Upper lobe of left lung (tissue), 6 donors: ENCODE measurements at regions not wholly inside any gene's neighbourhood (a gene's known extent, or its start where the extent isn't known, plus 50 kb on each side); places are given as distances from the start of the nearest gene placed in this dataset.

Source experiments
- ATAC-seq, 2 donors: fragments of 200-7000 bp; cut with Tn5 transposase; one replicate each; pipeline ENCODE4 v1.9.1; 2022; ENCODE audit warnings: mild to moderate bottlenecking in 2 of 2, moderate library complexity in 2 of 2; ENCODE audit not compliant: low FRiP score in 2 of 2
- DNase-seq, 2 donors: peaks; one replicate each; pipeline ENCODE4 v3.0.0-alpha.2; 2019 to 2020
- H3K27ac ChIP-seq, 4 donors: fragments of 200-600 bp; sonication (generic); one replicate each; pipeline ENCODE4 v1.5.1; 2016 to 2019
- H3K27me3 ChIP-seq, 4 donors: fragments of 200-600 bp; sonication (generic); one replicate each; pipeline ENCODE4 v1.5.1; 2017 to 2019
- H3K36me3 ChIP-seq, 4 donors: fragments of 200-600 bp; sonication (generic); one replicate each; pipeline ENCODE4 v1.5.1; 2016 to 2019
- H3K4me1 ChIP-seq, 4 donors: fragments of 200-600 bp; sonication (generic); one replicate each; pipeline ENCODE4 v1.5.1; 2018 to 2019
- H3K4me3 ChIP-seq, 4 donors: fragments of 200-600 bp; sonication (generic); one replicate each; pipeline ENCODE4 v1.5.1; 2017 to 2019; ENCODE audit warnings: mild to moderate bottlenecking in 2 of 4, moderate library complexity in 1 of 4
- H3K9me3 ChIP-seq, 4 donors: fragments of 200-600 bp; sonication (generic); one replicate each; pipeline ENCODE4 v1.5.1; 2018 to 2019
- CTCF ChIP-seq, 6 experiments: fragments of 450-650 bp in 4 of 6; fragments of 200-600 bp in 2 of 6; sonication (generic) in 2 of 6; IDR thresholded peaks; one replicate each; pipeline ENCODE4 v1.5.1; 2016 to 2019; ENCODE audit warnings: antibody characterized with exemption in 6 of 6
- EP300 ChIP-seq, 4 donors: sonication (generic); formaldehyde crosslinking; IDR thresholded peaks; one replicate each; pipeline ENCODE4 v1.5.1; 2017; ENCODE audit warnings: antibody characterized with exemption in 4 of 4, control low read depth in 2 of 4
- POLR2A ChIP-seq, 4 donors: fragments of 450-650 bp; IDR thresholded peaks; one replicate each; pipeline ENCODE4 v1.5.1; 2016 to 2017; ENCODE audit warnings: antibody characterized with exemption in 4 of 4, mild to moderate bottlenecking in 2 of 4
- POLR2AphosphoS5 ChIP-seq, 2 donors: sonication (generic); formaldehyde crosslinking; IDR thresholded peaks; one replicate each; pipeline ENCODE4 v1.5.1; 2017; ENCODE audit warnings: antibody characterized with exemption in 2 of 2
- WGBS, 2 donors: methylation state at CpG; one replicate each; pipeline ENCODE4 v1.1.5; 2017 to 2018; 5-methylcytosine and 5-hydroxymethylcytosine counted together
- donor health status: DM: no; HTN: no; CAD: no; lungs with moderate emphysema.
- donor health status: DM: no; HTN: yes; CAD: no; lungs with severe emphysema.

DNA sequence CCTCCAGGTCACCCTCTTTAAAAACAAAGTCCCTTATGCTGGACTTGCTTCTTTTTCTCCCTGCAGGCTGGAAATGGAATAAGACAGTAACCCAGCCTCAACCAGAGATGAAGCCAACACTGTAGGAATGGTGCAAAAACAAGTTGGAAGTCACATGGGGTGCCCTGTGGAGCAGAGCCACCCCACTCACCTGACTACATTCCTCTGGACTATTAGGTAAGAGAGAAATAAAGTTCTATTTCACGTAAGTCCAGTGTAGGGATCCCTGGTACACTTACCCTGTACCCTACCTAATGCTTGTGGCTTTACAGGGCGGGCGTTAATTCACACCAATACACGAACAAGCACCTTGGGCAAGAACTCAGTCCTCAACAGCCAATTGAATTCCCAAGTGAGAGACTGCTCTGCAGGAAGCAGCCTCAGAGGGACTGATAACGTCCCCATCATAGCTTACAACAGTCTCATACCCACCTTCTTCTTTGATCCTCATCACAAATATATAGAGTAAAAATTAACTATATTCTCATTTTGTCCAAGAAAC lies 112.5 kb upstream of the FGGY start:
- Histone ChIP-seq H3K4me1 (no peaks in the 10 kb centered on the region), H3K36me3 (no peaks in the 10 kb centered on the region), H3K27me3 (no peaks in the 10 kb centered on the region), H3K9me3 (no peaks in the 10 kb centered on the region), H3K4me3 (no peak overlapping the region), H3K27ac (no peak overlapping the region)
- no peak for TF ChIP-seq EP300 (IDR thresholded peaks at IDR 0.05)
- no peak for TF ChIP-seq POLR2A (IDR thresholded peaks at IDR 0.05)
- no peak for TF ChIP-seq CTCF (IDR thresholded peaks at IDR 0.05)
- TF ChIP-seq POLR2AphosphoS5 (IDR thresholded peaks at IDR 0.05), result no peak
- 65 to 68% methylated on average over 5 of the region's 5 CpGs for WGBS, 2 donors
- DNase-seq (no peak), ATAC-seq (no peak)

- Histone ChIP-seq H3K4me3 (no peak overlapping the region), H3K36me3 (no peaks in the 10 kb centered on the region), H3K9me3 (no peaks in the 10 kb centered on the region), H3K27me3 (no peaks in the 10 kb centered on the region), H3K4me1 (no peaks in the 10 kb centered on the region), H3K27ac (no peak overlapping the region)
- DNase-seq, result no peak
- ATAC-seq, result no peak
- WGBS, 2 donors, result 96 to 97% methylated on average over 4 of the region's 4 CpGs
- TF ChIP-seq CTCF (IDR thresholded peaks at IDR 0.05) (no peak), POLR2AphosphoS5 (IDR thresholded peaks at IDR 0.05) (no peak), POLR2A (IDR thresholded peaks at IDR 0.05) (no peak), EP300 (IDR thresholded peaks at IDR 0.05) (no peak)
Measured at GRCh38 chr1:59185163-59185860, 111.6 kb upstream of the FGGY start.

DNA sequence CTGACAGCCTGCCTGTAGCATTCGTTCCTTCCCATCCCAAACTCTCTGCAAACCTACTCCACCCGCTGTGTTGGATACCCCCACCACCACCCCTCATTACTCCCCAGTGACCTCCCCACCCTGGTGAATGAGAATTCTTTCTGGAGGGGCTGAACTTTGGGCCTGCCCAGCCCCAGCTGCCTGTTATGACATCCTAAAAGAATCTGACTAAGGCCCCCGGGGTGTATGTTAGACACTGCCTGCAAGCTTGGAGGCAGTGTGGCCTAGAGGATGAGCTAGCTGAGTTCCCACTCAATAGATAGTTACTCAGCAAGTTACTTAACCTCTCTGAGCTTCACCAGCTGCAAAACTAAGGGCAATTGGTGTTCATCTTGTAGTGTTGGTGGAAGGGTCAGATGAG lies 110.2 kb upstream of the FGGY start:
- Histone ChIP-seq H3K36me3 (no peaks in the 10 kb centered on the region), H3K4me1 (no peaks in the 10 kb centered on the region), H3K9me3 (no peaks in the 10 kb centered on the region), H3K27ac (no peak overlapping the region), H3K4me3 (no peak overlapping the region), H3K27me3 (no peaks in the 10 kb centered on the region)
- no peak for TF ChIP-seq CTCF (IDR thresholded peaks at IDR 0.05)
- ATAC-seq (peak in 1 of 2 donors; percentile 92), DNase-seq (no peak)
- WGBS, 2 donors, result 79 to 85% methylated on average over 3 of the region's 3 CpGs

DNA sequence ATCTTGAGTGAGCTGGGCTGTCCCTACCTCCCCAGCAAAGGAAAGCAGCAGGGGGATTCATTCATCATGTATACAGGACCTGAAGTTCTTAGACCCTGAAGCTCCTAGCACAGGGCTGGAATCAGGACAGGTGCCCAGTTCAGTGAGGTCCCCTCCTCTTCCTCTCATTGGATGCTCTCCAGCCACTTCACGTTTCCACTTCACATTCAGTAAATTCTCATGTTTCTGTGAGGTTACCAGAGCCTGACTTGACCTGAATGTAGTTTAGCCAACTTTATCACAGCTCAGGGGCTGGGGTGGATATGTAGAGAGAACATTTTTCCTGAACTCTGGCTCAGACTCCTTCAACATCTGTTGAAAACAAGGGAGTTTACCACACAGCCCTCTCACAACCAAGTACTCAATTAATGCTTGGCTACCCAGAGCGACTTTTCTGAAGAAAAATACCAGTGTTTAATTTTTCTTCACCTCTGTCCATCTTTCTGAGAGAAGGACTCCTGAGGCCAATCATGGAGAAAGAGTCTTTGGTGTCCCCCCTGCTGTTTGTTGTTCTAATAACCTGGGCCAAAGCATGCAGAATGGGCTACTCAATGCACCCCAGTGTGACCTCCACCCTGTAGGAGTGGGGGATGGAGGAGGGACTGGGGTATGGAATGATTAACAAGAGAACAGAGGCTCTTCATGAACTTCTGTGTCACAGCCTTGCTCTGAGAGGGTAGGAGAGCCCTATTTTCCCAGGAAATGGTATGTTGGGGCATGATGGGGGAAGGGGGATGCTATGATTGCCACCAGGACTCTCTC lies 108.3 kb upstream of the FGGY start:
- Histone ChIP-seq H3K36me3 (no peaks in the 10 kb centered on the region), H3K9me3 (peaks cover 0 to 2% (median 0%) of the 10 kb centered on the region in 4 donors), H3K4me1 (no peaks in the 10 kb centered on the region), H3K4me3 (no peak overlapping the region), H3K27me3 (no peaks in the 10 kb centered on the region), H3K27ac (no peak overlapping the region)
- no peak for DNase-seq
- WGBS, 2 donors, result 71 to 72% methylated on average over 2 of the region's 2 CpGs
- TF ChIP-seq EP300 (IDR thresholded peaks at IDR 0.05) (no peak), CTCF (IDR thresholded peaks at IDR 0.05) (no peak), POLR2AphosphoS5 (IDR thresholded peaks at IDR 0.05) (no peak), POLR2A (IDR thresholded peaks at IDR 0.05) (no peak)
- peak in 1 of 2 donors; percentile 51 for ATAC-seq
